OCI-LY7 (cell line): ENCODE measurements at regions not wholly inside any gene's neighbourhood (a gene's known extent, or its start where the extent isn't known, plus 50 kb on each side); places are given as distances from the start of the nearest gene placed in this dataset.

Experiments
- CTCF ChIP-seq: fragments of 200-600 bp; sonication (generic); conservative IDR thresholded peaks from 2 replicates; pipeline ENCODE4 v1.5.1; 2014; ENCODE audit warnings: mild to moderate bottlenecking, antibody characterized with exemption, low read length, moderate library complexity, mixed read lengths
- EZH2phosphoT487 ChIP-seq: fragments of 200-600 bp; sonication (generic); IDR thresholded peaks from 2 replicates; pipeline ENCODE4 v1.6.1; 2018; ENCODE audit warnings: low read depth, borderline replicate concordance, mild to moderate bottlenecking, mixed run types, antibody characterized with exemption, low read length, moderate library complexity, mixed read lengths

GRCh38 chr6:144408161-144408560 is 123.0 kb downstream of the UTRN start:
- no peak for TF ChIP-seq CTCF
- no peak for TF ChIP-seq EZH2phosphoT487
